Endothelial cell of umbilical vein (primary cell): ENCODE measurements at regions not wholly inside any gene's neighbourhood (a gene's known extent, or its start where the extent isn't known, plus 50 kb on each side); places are given as distances from the start of the nearest gene placed in this dataset.

ENCODE experiments used
- BruUV-seq: library from RNA; stranded (reverse); fragments of 400-500 nt; replicated peaks from 2 replicates; lab custom pipeline; 2021; lab: Mats Ljungman, UMichigan
- CTCF ChIA-PET: fragments of 300-600, 350-600 bp; sonication (Branson Sonifier 250); formaldehyde crosslinking; loops from one replicate; lab custom pipeline; 2021; ENCODE audit warnings: antibody characterized with exemption, inconsistent platforms; lab: Charles Lee
- POLR2A ChIA-PET: fragments of 300-600, 350-600 bp; sonication (Branson Sonifier 250); formaldehyde crosslinking; loops from one replicate; lab custom pipeline; 2021; ENCODE audit warnings: antibody characterized with exemption, inconsistent platforms; lab: Charles Lee
- DNase-seq: peaks from one replicate; pipeline ENCODE4 v3.0.0-alpha.2; 2011; ENCODE audit warnings: low read depth, low spot score
- FAIRE-seq: peaks from 2 replicates; lab custom pipeline; 2011; peaks lifted over from hg19 to GRCh38; lab: Jason Lieb, UNC
- H2AFZ ChIP-seq: 2 replicates; pipeline ENCODE4 v1.6.0; 2012; ENCODE audit warnings: low read depth, low read length, control low read depth, inconsistent platforms
- H3K27ac ChIP-seq: 2 replicates; pipeline ENCODE4 v1.5.1; 2011; ENCODE audit warnings: low read depth, mild to moderate bottlenecking, control low read depth, low read length, moderate library complexity; ENCODE audit not compliant: insufficient read depth
- H3K27me3 ChIP-seq, 2 experiments: 2 replicates each; pipeline versions ENCODE4 v1.6.0 to v1.6.1; 2011; ENCODE audit warnings: low read length in 2 of 2, mixed read lengths in 1 of 2; ENCODE audit not compliant: control insufficient read depth in 2 of 2, insufficient read depth in 2 of 2
- H3K36me3 ChIP-seq, 2 experiments: 2 replicates in 1 of 2; 3 replicates in 1 of 2; pipeline ENCODE4 v1.5.1; 2011; ENCODE audit warnings: low read length in 2 of 2, mild to moderate bottlenecking in 1 of 2, moderate library complexity in 1 of 2; ENCODE audit not compliant: control insufficient read depth in 2 of 2, insufficient read depth in 2 of 2; ENCODE audit errors: extremely low read depth in 1 of 2
- H3K4me1 ChIP-seq: 3 replicates; pipeline ENCODE4 v1.5.1; 2011; ENCODE audit warnings: mild to moderate bottlenecking, low read length; ENCODE audit not compliant: control insufficient read depth, insufficient read depth; ENCODE audit errors: extremely low read depth
- H3K4me2 ChIP-seq: 2 replicates; pipeline ENCODE4 v1.6.1; 2011; ENCODE audit warnings: low read length, control low read depth, mixed read lengths; ENCODE audit not compliant: insufficient read depth
- H3K4me3 ChIP-seq, 3 experiments: fragments of 200-600 bp in 1 of 3; sonication (generic), shearing (Covaris generic) in 1 of 3; replicated peaks in 1 of 3; 2 replicates each; pipeline ENCODE4 v1.5.1; 2011 to 2016; ENCODE audit warnings: control low read depth in 3 of 3, low read length in 3 of 3, mild to moderate bottlenecking in 2 of 3, inconsistent platforms in 1 of 3, low read depth in 1 of 3, moderate library complexity in 1 of 3; ENCODE audit not compliant: insufficient read depth in 1 of 3
- H3K79me2 ChIP-seq: 2 replicates; pipeline ENCODE4 v1.6.0; 2012; ENCODE audit warnings: low read length, inconsistent platforms; ENCODE audit not compliant: control insufficient read depth, insufficient read depth
- H3K9ac ChIP-seq: replicated peaks from 2 replicates; pipeline ENCODE3; 2011; ENCODE audit warnings: low read length, control low read depth; ENCODE audit not compliant: insufficient read depth; ENCODE audit errors: extremely low read depth
- H3K9me1 ChIP-seq: replicated peaks from 3 replicates; pipeline ENCODE4 v1.6.0; 2011; ENCODE audit warnings: mild to moderate bottlenecking, low read length; ENCODE audit not compliant: control insufficient read depth, insufficient read depth; ENCODE audit errors: extremely low read depth
- H3K9me3 ChIP-seq: replicated peaks from 2 replicates; pipeline ENCODE4 v1.5.1; 2012; ENCODE audit warnings: low read length, inconsistent platforms; ENCODE audit not compliant: control insufficient read depth, insufficient read depth
- H4K20me1 ChIP-seq: replicated peaks from 2 replicates; pipeline ENCODE3; 2011; ENCODE audit warnings: mild to moderate bottlenecking, low read length; ENCODE audit not compliant: control insufficient read depth, insufficient read depth; ENCODE audit errors: extremely low read depth
- EZH2 ChIP-seq: IDR thresholded peaks from 2 replicates; pipeline ENCODE4 v1.6.1; 2012; ENCODE audit warnings: borderline replicate concordance, low read depth, mild to moderate bottlenecking, moderate library complexity, low read length, inconsistent platforms; ENCODE audit not compliant: severe bottlenecking
- FOS ChIP-seq: IDR thresholded peaks from 2 replicates; pipeline ENCODE4 v1.6.1; 2011; ENCODE audit warnings: mild to moderate bottlenecking, low read length, moderate library complexity, borderline replicate concordance; ENCODE audit not compliant: insufficient read depth
- GATA2 ChIP-seq: IDR thresholded peaks from 2 replicates; pipeline ENCODE4 v1.7.0; 2011; ENCODE audit warnings: low read depth, mild to moderate bottlenecking, moderate library complexity, mixed read lengths, low read length; ENCODE audit not compliant: insufficient read length, insufficient read depth
- JUN ChIP-seq: IDR thresholded peaks from 2 replicates; pipeline ENCODE4 v1.6.1; 2011; ENCODE audit warnings: borderline replicate concordance, low read depth; ENCODE audit not compliant: insufficient read length, insufficient read depth
- MYC ChIP-seq: IDR thresholded peaks from one replicate; pipeline ENCODE4 v1.6.1; 2011; ENCODE audit warnings: mild to moderate bottlenecking, low read depth, low read length
- POLR2A ChIP-seq: IDR thresholded peaks from 2 replicates; pipeline ENCODE4 v1.6.1; 2012; ENCODE audit warnings: low read depth, mild to moderate bottlenecking, control low read depth, low read length
- POLR2AphosphoS5 ChIP-seq: IDR thresholded peaks from 2 replicates; pipeline ENCODE4 v1.6.1; 2012; ENCODE audit warnings: low read depth, mild to moderate bottlenecking, control low read depth, low read length, moderate library complexity; ENCODE audit not compliant: insufficient read depth
- dilution Hi-C: fragments of 300-500 bp; cut with MboI; formaldehyde crosslinking; loops from one replicate; pipeline ENCODE4 v1.15.0; 2019; ENCODE audit warnings: low sequenced_read_pairs; ENCODE audit not compliant: extremely low pct_ligation_motif_present
- intact Hi-C: fragments of 100-400 bp; cut with micrococcal nuclease; formaldehyde crosslinking; loops from one replicate; pipeline ENCODE4 v1.10.0; 2022
- TF ChIP-seq, protein P1 (sequence below), 2 donors: IDR thresholded peaks; 1 replicate in 1 of 2; 2 replicates in 1 of 2; pipeline ENCODE4 v1.5.1; 2011; ENCODE audit warnings: low read length in 2 of 2, mild to moderate bottlenecking in 2 of 2, moderate library complexity in 2 of 2, control low read depth in 1 of 2, inconsistent platforms in 1 of 2, low read depth in 1 of 2; ENCODE audit not compliant: insufficient read depth in 1 of 2; ENCODE audit errors: extremely low read depth in 1 of 2
- TF ChIP-seq, protein P2 (sequence below): IDR thresholded peaks from 2 replicates; pipeline ENCODE4 v1.6.1; 2011; ENCODE audit not compliant: insufficient read depth, insufficient read length

DNA sequence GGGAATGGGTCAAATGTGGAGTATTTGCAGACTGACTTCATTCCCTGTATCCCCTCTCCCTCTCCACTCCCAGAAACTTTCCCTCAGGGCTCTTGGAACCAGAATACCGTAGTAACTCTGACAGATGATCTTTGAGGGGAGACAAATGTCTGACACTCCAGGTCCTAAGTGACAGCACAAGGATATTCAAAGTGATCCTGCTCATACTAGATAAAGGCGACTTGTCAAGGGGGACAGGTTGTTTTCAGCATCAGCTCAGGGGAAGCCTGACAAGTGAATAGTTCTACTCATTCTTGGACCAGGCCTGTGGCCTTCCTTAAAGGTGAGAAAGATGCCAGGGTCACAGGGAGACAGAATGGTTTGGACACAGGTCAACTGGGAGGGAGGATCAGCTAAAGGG is 92.8 kb downstream of the NXPE2 start:
- POLR2A ChIA-PET: no interaction called here
- dilution Hi-C loops (no loop called here), intact Hi-C loops (loop anchor here (5.0 to 10.0 kb wide), 2 partner anchors 551 to 904 kb away; no protein-coding TSS in a partner anchor)
- Histone ChIP-seq H3K27ac (no peak overlapping the region), H2AFZ (no peak overlapping the region), H3K9me3 (no peaks in the 10 kb centered on the region), H3K27me3 (no peaks in the 10 kb centered on the region), H3K4me2 (no peak overlapping the region), H3K4me1 (no peaks in the 10 kb centered on the region), H3K9ac (no peak overlapping the region), H3K9me1 (no peaks in the 10 kb centered on the region), H3K4me3 (no peak overlapping the region), H3K36me3 (no peaks in the 10 kb centered on the region), H3K79me2 (no peaks in the 10 kb centered on the region), H4K20me1 (no peaks in the 10 kb centered on the region)
- BruUV-seq: no TSS peak
- CTCF ChIA-PET: no interaction called here
- DNase-seq (no peak), FAIRE-seq (no peak)
- TF ChIP-seq, protein P1, sequence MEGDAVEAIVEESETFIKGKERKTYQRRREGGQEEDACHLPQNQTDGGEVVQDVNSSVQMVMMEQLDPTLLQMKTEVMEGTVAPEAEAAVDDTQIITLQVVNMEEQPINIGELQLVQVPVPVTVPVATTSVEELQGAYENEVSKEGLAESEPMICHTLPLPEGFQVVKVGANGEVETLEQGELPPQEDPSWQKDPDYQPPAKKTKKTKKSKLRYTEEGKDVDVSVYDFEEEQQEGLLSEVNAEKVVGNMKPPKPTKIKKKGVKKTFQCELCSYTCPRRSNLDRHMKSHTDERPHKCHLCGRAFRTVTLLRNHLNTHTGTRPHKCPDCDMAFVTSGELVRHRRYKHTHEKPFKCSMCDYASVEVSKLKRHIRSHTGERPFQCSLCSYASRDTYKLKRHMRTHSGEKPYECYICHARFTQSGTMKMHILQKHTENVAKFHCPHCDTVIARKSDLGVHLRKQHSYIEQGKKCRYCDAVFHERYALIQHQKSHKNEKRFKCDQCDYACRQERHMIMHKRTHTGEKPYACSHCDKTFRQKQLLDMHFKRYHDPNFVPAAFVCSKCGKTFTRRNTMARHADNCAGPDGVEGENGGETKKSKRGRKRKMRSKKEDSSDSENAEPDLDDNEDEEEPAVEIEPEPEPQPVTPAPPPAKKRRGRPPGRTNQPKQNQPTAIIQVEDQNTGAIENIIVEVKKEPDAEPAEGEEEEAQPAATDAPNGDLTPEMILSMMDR (IDR thresholded peaks at IDR 0.05; ENCODE audit: extremely low read depth in 1 of 2, insufficient read depth in 1 of 2, low read depth in 1 of 2, low read length in 2 of 2): no peak
- no peak for TF ChIP-seq FOS
- TF ChIP-seq JUN: no peak
- TF ChIP-seq POLR2A: no peak
- TF ChIP-seq GATA2: no peak
- no peak for TF ChIP-seq POLR2AphosphoS5
- TF ChIP-seq, protein P2, sequence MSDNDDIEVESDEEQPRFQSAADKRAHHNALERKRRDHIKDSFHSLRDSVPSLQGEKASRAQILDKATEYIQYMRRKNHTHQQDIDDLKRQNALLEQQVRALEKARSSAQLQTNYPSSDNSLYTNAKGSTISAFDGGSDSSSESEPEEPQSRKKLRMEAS: no peak
- TF ChIP-seq EZH2: no peak
- no peak for TF ChIP-seq MYC
